Colonic mucosa (tissue), 4 donors: ENCODE measurements at regions not wholly inside any gene's neighbourhood (a gene's known extent, or its start where the extent isn't known, plus 50 kb on each side); places are given as distances from the start of the nearest gene placed in this dataset.

Experiments
- DNase-seq: peaks from one replicate; pipeline ENCODE4 v3.0.0-alpha.2; 2020
- H3K27ac ChIP-seq: fragments of 200-600 bp; one replicate; pipeline ENCODE4 v1.8.0; 2021
- H3K27me3 ChIP-seq: fragments of 200-600 bp; one replicate; pipeline ENCODE4 v1.8.0; 2021
- H3K36me3 ChIP-seq: fragments of 200-600 bp; one replicate; pipeline ENCODE4 v1.8.0; 2021
- H3K4me1 ChIP-seq: fragments of 200-600 bp; one replicate; pipeline ENCODE4 v1.8.0; 2021; ENCODE audit warnings: mild to moderate bottlenecking
- H3K4me3 ChIP-seq: fragments of 200-600 bp; one replicate; pipeline ENCODE4 v1.8.0; 2021
- H3K9ac ChIP-seq, 2 donors: one replicate each; pipeline ENCODE4 v1.7.0; 2013; ENCODE audit warnings: control low read depth in 2 of 2, low read depth in 2 of 2, low read length in 2 of 2
- H3K9me3 ChIP-seq: fragments of 200-600 bp; one replicate; pipeline ENCODE4 v1.8.0; 2021
- intact Hi-C: fragments of 100-400 bp; cut with DNase I; formaldehyde crosslinking; loops from one replicate; pipeline ENCODE4 v1.14.1; 2022
- TF ChIP-seq, protein P1 (sequence below): fragments of 200-600 bp; IDR thresholded peaks from one replicate; pipeline ENCODE4 v1.8.0; 2022; ENCODE audit warnings: antibody characterized with exemption, mild to moderate bottlenecking
- donor health status: healthy.
- donor health status: DM: no; HTN: no; CAD: no.
- donor health status: DM: no; HTN: no; CAD: no.

DNA sequence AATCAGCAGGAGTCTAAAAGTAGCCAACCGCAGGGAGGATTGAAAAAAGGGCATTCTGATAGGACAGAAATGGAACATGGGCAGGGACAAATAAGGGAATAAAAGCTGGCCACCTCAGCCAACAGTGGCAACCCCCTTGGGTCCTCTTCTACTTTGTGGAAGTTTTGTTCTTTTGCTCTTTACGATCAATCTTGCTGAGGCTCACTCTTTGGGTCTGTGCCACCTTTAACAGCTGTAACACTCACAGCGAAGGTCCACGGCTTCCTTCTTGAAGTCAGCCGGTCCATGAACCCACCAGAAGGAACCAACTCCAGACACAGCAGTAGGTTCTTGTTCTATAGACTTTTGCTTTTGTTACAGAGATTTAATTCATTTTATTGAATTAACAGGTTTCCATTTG lies 285.4 kb upstream of the CDH20 start:
- Histone ChIP-seq H3K27ac (no peak overlapping the region), H3K9ac (no peak overlapping the region), H3K36me3 (no peaks in the 10 kb centered on the region), H3K4me3 (no peak overlapping the region), H3K4me1 (no peaks in the 10 kb centered on the region), H3K9me3 (no peaks in the 10 kb centered on the region), H3K27me3 (no peaks in the 10 kb centered on the region)
- TF ChIP-seq, protein P1, sequence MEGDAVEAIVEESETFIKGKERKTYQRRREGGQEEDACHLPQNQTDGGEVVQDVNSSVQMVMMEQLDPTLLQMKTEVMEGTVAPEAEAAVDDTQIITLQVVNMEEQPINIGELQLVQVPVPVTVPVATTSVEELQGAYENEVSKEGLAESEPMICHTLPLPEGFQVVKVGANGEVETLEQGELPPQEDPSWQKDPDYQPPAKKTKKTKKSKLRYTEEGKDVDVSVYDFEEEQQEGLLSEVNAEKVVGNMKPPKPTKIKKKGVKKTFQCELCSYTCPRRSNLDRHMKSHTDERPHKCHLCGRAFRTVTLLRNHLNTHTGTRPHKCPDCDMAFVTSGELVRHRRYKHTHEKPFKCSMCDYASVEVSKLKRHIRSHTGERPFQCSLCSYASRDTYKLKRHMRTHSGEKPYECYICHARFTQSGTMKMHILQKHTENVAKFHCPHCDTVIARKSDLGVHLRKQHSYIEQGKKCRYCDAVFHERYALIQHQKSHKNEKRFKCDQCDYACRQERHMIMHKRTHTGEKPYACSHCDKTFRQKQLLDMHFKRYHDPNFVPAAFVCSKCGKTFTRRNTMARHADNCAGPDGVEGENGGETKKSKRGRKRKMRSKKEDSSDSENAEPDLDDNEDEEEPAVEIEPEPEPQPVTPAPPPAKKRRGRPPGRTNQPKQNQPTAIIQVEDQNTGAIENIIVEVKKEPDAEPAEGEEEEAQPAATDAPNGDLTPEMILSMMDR = no peak
- intact Hi-C loops = no loop called here
- no peak for DNase-seq

DNA sequence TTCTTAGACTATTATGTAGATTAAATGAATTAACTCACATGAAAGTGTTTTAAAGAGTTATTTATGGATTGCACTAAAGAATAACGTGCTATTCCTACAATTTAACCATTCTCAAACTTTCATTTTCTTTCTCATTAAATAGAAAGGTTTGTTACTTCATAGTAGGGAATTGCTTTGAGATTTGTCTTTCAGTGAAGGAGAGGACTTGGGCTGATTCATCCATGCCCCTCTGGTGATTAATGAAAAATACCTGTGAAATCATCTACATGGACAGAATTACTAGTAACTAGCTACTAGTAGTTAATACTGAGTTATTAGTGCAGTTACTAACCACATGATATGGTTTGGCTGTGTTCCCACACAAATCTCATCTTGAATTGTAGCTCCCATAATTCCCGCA lies 275.8 kb upstream of the CDH20 start:
- no peaks in the 10 kb centered on the region for H3K9me3 ChIP-seq
- no peak overlapping the region for H3K9ac ChIP-seq
- DNase-seq = no peak
- H3K27me3 ChIP-seq = no peaks in the 10 kb centered on the region
- no peaks in the 10 kb centered on the region for H3K36me3 ChIP-seq
- intact Hi-C loops = no loop called here
- TF ChIP-seq, protein P1 = no peak
- H3K27ac ChIP-seq = no peak overlapping the region
- H3K4me3 ChIP-seq = no peak overlapping the region
- no peaks in the 10 kb centered on the region for H3K4me1 ChIP-seq

DNA sequence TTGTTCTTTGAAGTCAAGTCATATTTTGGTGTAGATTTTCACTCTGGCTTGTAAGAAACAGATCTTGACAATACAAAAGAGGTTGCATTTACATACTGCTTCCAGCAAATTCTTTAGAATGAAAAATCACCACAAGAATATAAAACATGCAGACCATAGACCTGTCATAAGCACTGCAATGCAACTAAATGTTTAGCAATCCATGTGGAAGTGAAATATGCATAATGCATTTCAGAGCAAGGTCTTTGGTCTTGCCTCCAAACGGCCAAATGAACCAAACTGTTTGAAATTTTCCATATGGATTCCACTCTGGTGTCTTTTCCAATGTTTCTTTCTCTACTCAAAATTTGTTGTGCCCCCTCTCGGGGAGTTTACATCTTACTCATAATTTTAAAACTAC lies 271.0 kb upstream of the CDH20 start:
- H3K27ac ChIP-seq = no peak overlapping the region
- no peaks in the 10 kb centered on the region for H3K27me3 ChIP-seq
- H3K9ac ChIP-seq = no peak overlapping the region
- H3K9me3 ChIP-seq = no peaks in the 10 kb centered on the region
- TF ChIP-seq, protein P1 = no peak
- H3K36me3 ChIP-seq = no peaks in the 10 kb centered on the region
- no peak for DNase-seq
- intact Hi-C loops = no loop called here
- H3K4me1 ChIP-seq = no peaks in the 10 kb centered on the region
- no peak overlapping the region for H3K4me3 ChIP-seq

DNA sequence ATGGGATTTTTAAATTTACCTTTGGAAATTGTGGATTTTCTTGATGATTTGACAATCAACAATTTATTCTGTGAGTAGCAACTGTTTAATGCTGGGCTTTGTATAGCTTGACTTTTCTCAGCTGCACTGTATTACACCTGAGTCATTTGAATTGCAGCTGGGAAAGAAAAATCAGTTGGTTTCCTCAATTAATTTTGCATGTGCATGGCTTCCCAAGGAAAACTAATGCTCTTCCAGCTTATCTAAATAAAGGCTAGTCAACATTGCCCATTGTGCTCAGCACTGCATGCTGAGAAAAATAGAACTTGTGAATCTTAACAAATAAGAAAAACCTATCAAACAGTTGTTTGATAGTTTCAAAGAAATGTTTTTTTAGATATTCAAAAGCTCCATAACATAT lies 268.3 kb upstream of the CDH20 start:
- intact Hi-C loops = no loop called here
- H3K9me3 ChIP-seq = no peaks in the 10 kb centered on the region
- H3K4me1 ChIP-seq = no peaks in the 10 kb centered on the region
- H3K27ac ChIP-seq = no peak overlapping the region
- no peak overlapping the region for H3K9ac ChIP-seq
- H3K4me3 ChIP-seq = no peak overlapping the region
- H3K27me3 ChIP-seq = no peaks in the 10 kb centered on the region
- TF ChIP-seq, protein P1 = no peak
- DNase-seq = no peak
- H3K36me3 ChIP-seq = no peaks in the 10 kb centered on the region

DNA sequence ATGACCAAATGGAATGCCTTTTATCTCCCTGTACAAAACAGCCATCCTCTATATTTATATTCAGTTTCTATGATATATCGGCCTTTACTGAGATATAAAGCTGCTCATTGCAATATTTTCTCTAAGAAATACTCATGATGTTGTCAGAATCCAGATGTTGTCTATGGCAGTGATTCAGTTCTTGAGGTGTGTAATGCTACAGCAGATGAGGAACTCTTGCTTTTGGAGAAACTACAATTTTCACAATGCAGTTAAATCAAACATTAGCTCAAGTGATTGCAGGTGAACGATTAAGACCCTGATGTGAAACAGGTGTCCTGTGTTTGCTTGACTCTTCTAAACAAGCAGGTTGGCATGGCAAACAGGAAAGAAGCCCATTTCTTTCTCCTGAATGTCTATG lies 256.2 kb upstream of the CDH20 start:
- no peak for DNase-seq
- H3K4me3 ChIP-seq = no peak overlapping the region

More for the DNA sequence above, 256.2 kb upstream of the CDH20 start:
- Histone ChIP-seq H3K27ac (no peak overlapping the region), H3K27me3 (no peaks in the 10 kb centered on the region), H3K4me1 (no peaks in the 10 kb centered on the region), H3K36me3 (no peaks in the 10 kb centered on the region), H3K9me3 (no peaks in the 10 kb centered on the region), H3K9ac (no peak overlapping the region)
- intact Hi-C loops = no loop called here
- TF ChIP-seq, protein P1 = no peak
